ENCODE measurements at regions not wholly inside any gene's neighbourhood (a gene's known extent, or its start where the extent isn't known, plus 50 kb on each side); places are given as distances from the start of the nearest gene placed in this dataset.

GRCh38 chr20:60486937-60487336 lies 528.7 kb downstream of the CDH26 start:
- Histone ChIP-seq H3K4me3 (ENCODE audit: low read depth in 1 of 2, low read length in 1 of 2) (no peak overlapping the region), H3K4me1 (ENCODE audit: control insufficient read depth in 1 of 2, insufficient read depth in 1 of 2, low read depth in 1 of 2, low read length in 1 of 2) (no peaks in the 10 kb centered on the region), H3K27me3 (peaks cover 24% of the 10 kb centered on the region), H3K9me3 (no peaks in the 10 kb centered on the region), H3K36me3 (no peaks in the 10 kb centered on the region), H3K27ac (no peak overlapping the region)
- no peak for TF ChIP-seq CTCF (IDR thresholded peaks at IDR 0.05)

- TF ChIP-seq CTCF (IDR thresholded peaks at IDR 0.05) = no peak
- Histone ChIP-seq H3K4me1 (ENCODE audit: control insufficient read depth in 1 of 2, insufficient read depth in 1 of 2, low read depth in 1 of 2, low read length in 1 of 2) (no peaks in the 10 kb centered on the region), H3K36me3 (no peaks in the 10 kb centered on the region), H3K27me3 (peaks cover 16% of the 10 kb centered on the region), H3K9me3 (no peaks in the 10 kb centered on the region), H3K27ac (no peak overlapping the region), H3K4me3 (ENCODE audit: low read depth in 1 of 2, low read length in 1 of 2) (no peak overlapping the region)
These were observed 532.2 kb downstream of the CDH26 start for GRCh38 chr20:60490217-60491050.

GRCh38 chr20:60491051-60491581 lies 532.9 kb downstream of the CDH26 start:
- Histone ChIP-seq H3K9me3 (no peaks in the 10 kb centered on the region), H3K4me1 (ENCODE audit: control insufficient read depth in 1 of 2, insufficient read depth in 1 of 2, low read depth in 1 of 2, low read length in 1 of 2) (no peaks in the 10 kb centered on the region), H3K27me3 (peaks cover 18% of the 10 kb centered on the region), H3K36me3 (no peaks in the 10 kb centered on the region), H3K27ac (no peak overlapping the region), H3K4me3 (ENCODE audit: low read depth in 1 of 2, low read length in 1 of 2) (no peak overlapping the region)
- TF ChIP-seq CTCF (IDR thresholded peaks at IDR 0.05) = no peak

- H3K4me1 ChIP-seq (ENCODE audit: control insufficient read depth in 1 of 2, insufficient read depth in 1 of 2, low read depth in 1 of 2, low read length in 1 of 2) = no peaks in the 10 kb centered on the region
- H3K27me3 ChIP-seq = peaks cover 33% of the 10 kb centered on the region
- TF ChIP-seq CTCF (IDR thresholded peaks at IDR 0.05) = no peak
- H3K9me3 ChIP-seq = no peaks in the 10 kb centered on the region
- no peaks in the 10 kb centered on the region for H3K36me3 ChIP-seq
- no peak overlapping the region for H3K27ac ChIP-seq
- H3K4me3 ChIP-seq (ENCODE audit: low read depth in 1 of 2, low read length in 1 of 2) = no peak overlapping the region
These were observed 536.3 kb downstream of the CDH26 start for GRCh38 chr20:60494476-60494875.

GRCh38 chr20:60497298-60498035 lies 539.2 kb downstream of the CDH26 start:
- H3K27ac ChIP-seq = no peak overlapping the region
- TF ChIP-seq CTCF (IDR thresholded peaks at IDR 0.05) = no peak
- peaks cover 29% of the 10 kb centered on the region for H3K27me3 ChIP-seq
- H3K4me1 ChIP-seq (ENCODE audit: control insufficient read depth in 1 of 2, insufficient read depth in 1 of 2, low read depth in 1 of 2, low read length in 1 of 2) = no peaks in the 10 kb centered on the region
- H3K4me3 ChIP-seq (ENCODE audit: low read depth in 1 of 2, low read length in 1 of 2) = no peak overlapping the region
- H3K9me3 ChIP-seq = no peaks in the 10 kb centered on the region
- no peaks in the 10 kb centered on the region for H3K36me3 ChIP-seq
